NCI-H1694 treated with DMSO at 0.1 percent for 48 hours (cell line): ENCODE measurements at regions not wholly inside any gene's neighbourhood (a gene's known extent, or its start where the extent isn't known, plus 50 kb on each side); places are given as distances from the start of the nearest gene placed in this dataset.

ENCODE experiments used
- DNase-seq: peaks from one replicate; lab custom pipeline; 2025; lab: John Stamatoyannopoulos, UW

- no peak for DNase-seq
Observed at GRCh38 chr10:58010073-58010702, 257.5 kb downstream of the IPMK start.

GRCh38 chr10:58003945-58004344 lies 263.7 kb downstream of the IPMK start:
- DNase-seq = no peak

- no peak for DNase-seq
Observed at GRCh38 chr10:58001159-58001558, 266.5 kb downstream of the IPMK start.

- no peak for DNase-seq
Observed at GRCh38 chr10:57996536-57996935, 271.2 kb downstream of the IPMK start.

GRCh38 chr10:57993302-57993701 lies 274.4 kb downstream of the IPMK start:
- DNase-seq = no peak

- DNase-seq = no peak
Observed at GRCh38 chr10:57992321-57993077, 275.2 kb downstream of the IPMK start.

GRCh38 chr10:57988964-57989363 lies 278.7 kb downstream of the IPMK start:
- no peak for DNase-seq

- DNase-seq = no peak
Observed at GRCh38 chr10:57987055-57987721, 280.5 kb downstream of the IPMK start.

- DNase-seq = no peak
Observed at GRCh38 chr10:57986422-57986821, 281.3 kb downstream of the IPMK start.

GRCh38 chr10:57983281-57983791 lies 284.4 kb downstream of the IPMK start:
- no peak for DNase-seq

GRCh38 chr10:57982091-57982490 lies 285.6 kb downstream of the IPMK start:
- DNase-seq = no peak

GRCh38 chr10:57979956-57980355 lies 287.7 kb downstream of the IPMK start:
- DNase-seq = no peak

GRCh38 chr10:57979491-57979890 lies 288.2 kb downstream of the IPMK start:
- DNase-seq = no peak

- no peak for DNase-seq
Observed at GRCh38 chr10:57977262-57977661, 290.4 kb downstream of the IPMK start.

- DNase-seq = no peak
Observed at GRCh38 chr10:57973451-57973850, 294.2 kb downstream of the IPMK start.

GRCh38 chr10:57972783-57973182 lies 294.9 kb downstream of the IPMK start:
- DNase-seq = no peak

GRCh38 chr10:57968328-57969016 lies 299.2 kb downstream of the IPMK start:
- no peak for DNase-seq

GRCh38 chr10:57964351-57964750 lies 303.3 kb downstream of the IPMK start:
- DNase-seq = no peak

GRCh38 chr10:57963546-57963945 lies 304.1 kb downstream of the IPMK start:
- no peak for DNase-seq

GRCh38 chr10:57962839-57963238 lies 304.9 kb downstream of the IPMK start:
- DNase-seq = no peak

GRCh38 chr10:57961487-57961886 lies 306.2 kb downstream of the IPMK start:
- DNase-seq = no peak

GRCh38 chr10:57960406-57960805 lies 307.3 kb downstream of the IPMK start:
- no peak for DNase-seq
